ENCODE measurements at regions not wholly inside any gene's neighbourhood (a gene's known extent, or its start where the extent isn't known, plus 50 kb on each side); places are given as distances from the start of the nearest gene placed in this dataset.

DNA sequence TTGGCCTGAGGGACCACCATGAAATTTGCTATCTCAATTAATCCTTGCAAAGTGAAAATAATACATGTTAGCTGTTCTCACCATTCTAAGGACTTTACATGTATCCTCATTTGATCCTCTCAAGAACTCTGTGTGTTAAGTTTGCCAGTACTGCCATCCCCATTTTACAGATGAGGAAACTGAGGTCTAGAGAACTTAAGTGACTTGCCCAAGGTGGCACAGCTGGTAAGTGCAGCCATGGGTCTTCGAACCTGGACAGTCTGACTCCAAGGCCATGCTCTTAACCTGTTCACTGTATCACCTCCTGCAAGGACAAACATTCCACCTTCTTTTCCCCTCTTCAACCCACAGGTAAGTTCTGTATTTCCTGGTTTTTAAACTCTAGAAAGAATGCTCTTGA is 85.3 kb upstream of the NFE2L3 start:
- Histone ChIP-seq H3K9me3 (ENCODE audit: control insufficient read depth in 3 of 3, low read length in 3 of 3) (no peaks in the 10 kb centered on the region), H3K4me3 (ENCODE audit: low read length in 3 of 3) (no peak overlapping the region), H3K4me1 (ENCODE audit: control insufficient read depth in 3 of 3, insufficient read depth in 3 of 3, low read length in 3 of 3) (no peaks in the 10 kb centered on the region), H3K9ac (ENCODE audit: low read depth in 1 of 3, low read length in 3 of 3) (no peak overlapping the region), H3K27me3 (ENCODE audit: control insufficient read depth in 3 of 3, insufficient read depth in 3 of 3, low read length in 3 of 3) (peaks cover 4 to 11% (median 6%) of the 10 kb centered on the region in 3 donors), H3K36me3 (ENCODE audit: control insufficient read depth in 3 of 3, insufficient read depth in 3 of 3, low read length in 3 of 3) (no peaks in the 10 kb centered on the region), H3K27ac (ENCODE audit: low read depth, low read length) (no peak overlapping the region)

DNA sequence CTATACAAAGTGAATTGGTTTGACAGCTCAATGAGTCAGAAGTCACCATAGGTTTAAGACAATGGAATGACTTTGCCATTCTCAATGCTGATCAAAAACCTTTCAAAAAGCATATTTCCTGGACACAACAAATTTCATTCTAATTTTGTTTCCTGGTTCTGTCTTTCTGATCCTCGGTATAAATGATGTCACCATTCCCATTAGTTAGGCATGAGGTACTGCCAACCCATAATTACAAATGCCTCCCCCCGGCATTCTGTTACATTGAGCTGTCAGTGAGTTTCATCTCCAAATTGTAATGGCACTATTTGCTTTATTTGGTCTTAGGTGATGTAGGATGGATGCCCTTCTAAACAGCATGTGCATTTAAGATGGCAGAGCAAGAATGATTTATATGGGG is 81.7 kb upstream of the NFE2L3 start:
- H3K36me3 ChIP-seq (ENCODE audit: control insufficient read depth in 3 of 3, insufficient read depth in 3 of 3, low read length in 3 of 3): no peaks in the 10 kb centered on the region

DNA sequence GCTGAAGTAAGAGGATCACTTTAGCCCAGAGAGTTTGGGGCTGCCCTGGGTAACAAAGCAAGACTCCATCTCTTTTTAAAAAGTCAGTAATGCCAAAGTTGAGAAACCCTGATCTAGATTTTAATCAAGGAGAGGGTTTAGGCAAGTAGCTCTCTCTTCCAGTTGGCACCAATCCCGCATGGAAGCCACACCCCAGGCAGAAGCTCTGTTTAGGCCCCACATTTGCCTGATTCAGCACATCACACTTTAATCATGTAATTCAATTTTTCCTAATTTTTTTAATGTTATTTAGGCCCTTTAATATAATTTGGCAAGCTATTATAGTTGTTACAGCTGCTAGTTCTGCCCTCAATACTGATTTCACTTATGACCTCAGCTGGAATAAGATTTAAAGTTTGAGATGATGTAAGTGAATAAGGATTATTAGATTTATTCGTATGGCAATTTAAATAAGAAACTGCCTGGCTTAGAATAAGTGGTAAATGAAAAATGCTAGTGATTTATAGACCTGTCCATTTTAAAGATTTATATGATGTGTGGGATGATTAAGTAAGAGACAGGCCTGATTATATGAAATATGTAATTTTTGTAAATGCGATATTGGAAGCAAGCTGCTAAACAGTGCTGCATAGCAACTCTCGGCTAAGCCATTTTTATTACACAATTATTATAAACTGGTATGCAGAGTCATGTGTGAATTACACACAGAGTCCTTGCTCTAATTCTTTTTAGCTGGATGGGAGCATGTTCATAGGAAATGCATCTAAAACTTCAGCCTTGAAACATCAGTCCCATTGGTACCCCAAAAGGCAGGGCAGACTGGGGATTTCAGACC is 80.2 kb upstream of the NFE2L3 start:
- no peaks in the 10 kb centered on the region for H3K36me3 ChIP-seq (ENCODE audit: control insufficient read depth in 3 of 3, insufficient read depth in 3 of 3, low read length in 3 of 3)
- no peak overlapping the region for H3K27ac ChIP-seq (ENCODE audit: low read depth, low read length)
- no peak overlapping the region for H3K9ac ChIP-seq (ENCODE audit: low read depth in 1 of 3, low read length in 3 of 3)
- H3K9me3 ChIP-seq (ENCODE audit: control insufficient read depth in 3 of 3, low read length in 3 of 3): no peaks in the 10 kb centered on the region
- H3K4me3 ChIP-seq (ENCODE audit: low read length in 3 of 3): no peak overlapping the region
- H3K4me1 ChIP-seq (ENCODE audit: control insufficient read depth in 3 of 3, insufficient read depth in 3 of 3, low read length in 3 of 3): no peaks in the 10 kb centered on the region
- H3K27me3 ChIP-seq (ENCODE audit: control insufficient read depth in 3 of 3, insufficient read depth in 3 of 3, low read length in 3 of 3): peaks cover 2 to 9% (median 3%) of the 10 kb centered on the region in 3 donors

More for the DNA sequence above, 81.7 kb upstream of the NFE2L3 start:
- Histone ChIP-seq H3K4me1 (ENCODE audit: control insufficient read depth in 3 of 3, insufficient read depth in 3 of 3, low read length in 3 of 3) (no peaks in the 10 kb centered on the region), H3K27me3 (ENCODE audit: control insufficient read depth in 3 of 3, insufficient read depth in 3 of 3, low read length in 3 of 3) (peaks cover 0 to 6% (median 0%) of the 10 kb centered on the region in 3 donors), H3K4me3 (ENCODE audit: low read length in 3 of 3) (no peak overlapping the region), H3K27ac (ENCODE audit: low read depth, low read length) (no peak overlapping the region), H3K9me3 (ENCODE audit: control insufficient read depth in 3 of 3, low read length in 3 of 3) (no peaks in the 10 kb centered on the region), H3K9ac (ENCODE audit: low read depth in 1 of 3, low read length in 3 of 3) (no peak overlapping the region)

DNA sequence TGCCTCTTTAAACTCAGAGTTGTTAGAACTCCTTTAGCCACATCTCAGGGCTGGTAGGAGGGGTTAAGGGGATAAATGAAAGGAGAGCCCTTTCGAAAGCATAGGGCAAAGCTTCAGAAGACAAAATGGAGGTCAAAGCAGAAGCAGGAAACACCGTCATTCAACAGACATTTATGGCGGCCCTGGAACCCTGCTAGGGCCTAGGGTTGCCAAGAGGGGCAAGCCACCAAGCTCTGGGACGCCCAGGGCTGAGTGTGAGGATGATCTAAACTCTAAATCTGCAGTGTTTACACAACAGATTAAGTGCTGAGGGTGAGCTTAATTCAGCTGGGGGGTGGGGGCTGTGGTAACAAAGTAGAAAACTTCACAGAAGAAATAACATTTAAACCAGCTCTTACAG is 79.0 kb upstream of the NFE2L3 start:
- H3K27me3 ChIP-seq (ENCODE audit: control insufficient read depth in 3 of 3, insufficient read depth in 3 of 3, low read length in 3 of 3): peaks cover 3 to 13% (median 8%) of the 10 kb centered on the region in 3 donors
- no peaks in the 10 kb centered on the region for H3K36me3 ChIP-seq (ENCODE audit: control insufficient read depth in 3 of 3, insufficient read depth in 3 of 3, low read length in 3 of 3)
- H3K4me1 ChIP-seq (ENCODE audit: control insufficient read depth in 3 of 3, insufficient read depth in 3 of 3, low read length in 3 of 3): no peaks in the 10 kb centered on the region
- H3K27ac ChIP-seq (ENCODE audit: low read depth, low read length): no peak overlapping the region
- H3K9ac ChIP-seq (ENCODE audit: low read depth in 1 of 3, low read length in 3 of 3): no peak overlapping the region
- no peaks in the 10 kb centered on the region for H3K9me3 ChIP-seq (ENCODE audit: control insufficient read depth in 3 of 3, low read length in 3 of 3)
- no peak overlapping the region for H3K4me3 ChIP-seq (ENCODE audit: low read length in 3 of 3)

DNA sequence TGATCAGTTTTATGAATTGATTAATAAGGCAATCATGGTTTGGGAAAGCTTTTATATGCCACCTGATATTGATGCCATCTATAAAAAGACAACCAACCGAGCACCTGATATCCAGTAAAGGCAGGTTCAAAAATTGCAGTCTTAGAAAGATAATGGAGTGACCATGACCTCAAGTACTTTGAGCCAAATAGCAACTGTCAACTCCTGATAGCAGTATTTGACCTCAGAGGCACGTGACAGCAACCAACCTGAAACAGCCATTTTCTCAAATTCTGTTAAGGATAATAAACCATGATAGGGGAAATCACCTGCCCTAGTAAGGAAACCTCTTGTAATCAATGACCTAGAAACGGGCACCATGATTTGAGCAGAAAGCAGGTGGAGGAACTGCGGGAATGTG is 77.1 kb upstream of the NFE2L3 start:
- Histone ChIP-seq H3K36me3 (ENCODE audit: control insufficient read depth in 3 of 3, insufficient read depth in 3 of 3, low read length in 3 of 3) (no peaks in the 10 kb centered on the region), H3K4me1 (ENCODE audit: control insufficient read depth in 3 of 3, insufficient read depth in 3 of 3, low read length in 3 of 3) (peaks cover 0 to 5% (median 2%) of the 10 kb centered on the region in 3 donors), H3K27me3 (ENCODE audit: control insufficient read depth in 3 of 3, insufficient read depth in 3 of 3, low read length in 3 of 3) (peaks cover 18 to 21% (median 19%) of the 10 kb centered on the region in 3 donors), H3K9me3 (ENCODE audit: control insufficient read depth in 3 of 3, low read length in 3 of 3) (no peaks in the 10 kb centered on the region), H3K4me3 (ENCODE audit: low read length in 3 of 3) (no peak overlapping the region), H3K9ac (ENCODE audit: low read depth in 1 of 3, low read length in 3 of 3) (no peak overlapping the region), H3K27ac (ENCODE audit: low read depth, low read length) (no peak overlapping the region)

DNA sequence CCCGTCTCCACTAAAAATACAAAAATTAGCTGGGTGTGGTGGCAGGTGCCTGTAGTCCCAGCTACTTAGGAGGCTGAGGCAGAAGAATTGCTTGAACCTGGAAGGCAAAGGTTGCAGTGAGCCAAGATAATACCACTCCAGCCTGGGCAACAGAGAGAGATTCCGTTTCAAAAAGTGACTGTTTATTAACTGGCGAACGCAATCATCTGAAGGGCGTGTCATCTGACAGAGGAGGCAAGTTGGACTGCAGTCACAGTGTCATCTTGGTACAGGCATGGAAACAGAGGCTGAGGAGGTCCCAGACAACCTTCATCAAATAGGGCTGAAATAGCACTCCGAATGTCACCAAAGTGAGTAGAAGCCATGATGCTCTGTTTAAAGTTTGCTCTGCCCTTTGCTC is 75.3 kb upstream of the NFE2L3 start:
- H3K4me1 ChIP-seq (ENCODE audit: control insufficient read depth in 3 of 3, insufficient read depth in 3 of 3, low read length in 3 of 3): peaks cover 0 to 5% (median 2%) of the 10 kb centered on the region in 3 donors
- H3K4me3 ChIP-seq (ENCODE audit: low read length in 3 of 3): no peak overlapping the region
- H3K9me3 ChIP-seq (ENCODE audit: control insufficient read depth in 3 of 3, low read length in 3 of 3): no peaks in the 10 kb centered on the region
- H3K27ac ChIP-seq (ENCODE audit: low read depth, low read length): no peak overlapping the region
- H3K9ac ChIP-seq (ENCODE audit: low read depth in 1 of 3, low read length in 3 of 3): no peak overlapping the region
- H3K27me3 ChIP-seq (ENCODE audit: control insufficient read depth in 3 of 3, insufficient read depth in 3 of 3, low read length in 3 of 3): peaks cover 22 to 28% (median 27%) of the 10 kb centered on the region in 3 donors
- H3K36me3 ChIP-seq (ENCODE audit: control insufficient read depth in 3 of 3, insufficient read depth in 3 of 3, low read length in 3 of 3): no peaks in the 10 kb centered on the region

DNA sequence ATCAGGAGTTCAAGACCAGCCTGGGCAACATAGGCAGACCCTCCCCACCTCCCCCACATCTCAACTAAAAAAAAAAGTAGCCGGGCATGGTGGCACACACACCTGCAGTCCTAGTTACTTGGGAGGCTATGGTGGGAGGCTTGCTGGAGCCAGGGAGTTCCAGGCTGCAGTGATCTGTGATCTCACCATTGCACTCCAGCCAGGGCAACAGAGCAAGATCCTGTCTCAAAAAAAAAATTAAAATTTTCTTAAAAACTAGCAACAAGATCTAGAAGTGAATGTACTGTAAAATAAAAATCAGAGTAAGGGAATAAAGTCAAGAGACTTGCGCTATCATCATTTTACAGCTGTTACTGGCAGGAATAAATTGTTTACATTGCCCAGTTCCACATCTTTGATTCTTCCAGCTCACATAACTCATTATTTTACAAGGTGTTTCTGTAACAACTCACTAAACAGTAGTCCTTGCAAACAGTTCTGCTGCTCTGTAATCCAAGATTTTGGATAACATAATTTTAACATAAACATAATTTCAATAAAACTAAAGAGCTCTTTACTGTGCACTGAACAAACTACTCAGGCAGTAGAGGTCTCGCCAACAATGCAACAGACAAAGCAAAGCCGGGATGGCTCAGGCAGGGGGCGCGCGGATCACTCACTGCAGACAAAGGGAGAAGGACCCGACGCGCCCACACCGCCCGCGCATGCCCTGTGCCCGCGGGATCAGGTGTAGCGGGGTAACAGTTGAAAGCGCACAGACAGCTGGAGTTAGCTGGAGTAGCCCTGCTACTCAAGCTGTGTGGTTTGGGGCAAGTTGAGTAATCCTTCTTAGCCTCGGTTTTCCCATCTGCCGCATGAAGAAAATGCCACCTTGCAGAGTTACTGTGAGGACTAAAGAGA is 73.3 kb upstream of the NFE2L3 start:
- no peak overlapping the region for H3K27ac ChIP-seq (ENCODE audit: low read depth, low read length)
- H3K4me1 ChIP-seq (ENCODE audit: control insufficient read depth in 3 of 3, insufficient read depth in 3 of 3, low read length in 3 of 3): peaks cover 0 to 5% (median 2%) of the 10 kb centered on the region in 3 donors
- H3K36me3 ChIP-seq (ENCODE audit: control insufficient read depth in 3 of 3, insufficient read depth in 3 of 3, low read length in 3 of 3): no peaks in the 10 kb centered on the region
- no peaks in the 10 kb centered on the region for H3K9me3 ChIP-seq (ENCODE audit: control insufficient read depth in 3 of 3, low read length in 3 of 3)
- H3K4me3 ChIP-seq (ENCODE audit: low read length in 3 of 3): peak overlapping the region in 1 of 3 donors; percentile 27
- H3K9ac ChIP-seq (ENCODE audit: low read depth in 1 of 3, low read length in 3 of 3): no peak overlapping the region
- peaks cover 22 to 28% (median 27%) of the 10 kb centered on the region in 3 donors for H3K27me3 ChIP-seq (ENCODE audit: control insufficient read depth in 3 of 3, insufficient read depth in 3 of 3, low read length in 3 of 3)

DNA sequence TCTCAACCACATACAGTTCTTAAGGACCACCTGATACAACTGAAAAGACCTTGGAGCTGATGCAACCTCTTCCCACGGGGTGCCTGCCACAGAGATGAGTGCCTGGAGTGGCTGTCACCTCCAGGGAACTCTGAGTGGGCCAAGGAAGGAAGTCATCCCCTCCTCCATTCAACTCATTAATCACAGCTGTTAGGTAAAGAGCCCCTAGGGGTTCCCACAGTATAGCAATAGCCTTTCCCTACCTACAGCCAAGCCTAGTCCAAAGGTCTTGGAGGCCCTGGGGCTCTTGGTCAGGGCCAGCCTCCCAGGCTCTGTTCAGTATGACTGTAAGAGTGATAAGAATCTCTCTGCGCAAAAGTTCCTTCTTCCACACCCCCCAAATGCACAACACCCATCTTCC is 70.4 kb upstream of the NFE2L3 start:
- H3K36me3 ChIP-seq (ENCODE audit: control insufficient read depth in 3 of 3, insufficient read depth in 3 of 3, low read length in 3 of 3): no peaks in the 10 kb centered on the region
- H3K9me3 ChIP-seq (ENCODE audit: control insufficient read depth in 3 of 3, low read length in 3 of 3): no peaks in the 10 kb centered on the region
- H3K4me1 ChIP-seq (ENCODE audit: control insufficient read depth in 3 of 3, insufficient read depth in 3 of 3, low read length in 3 of 3): peaks cover 0 to 5% (median 2%) of the 10 kb centered on the region in 3 donors
- H3K27me3 ChIP-seq (ENCODE audit: control insufficient read depth in 3 of 3, insufficient read depth in 3 of 3, low read length in 3 of 3): peaks cover 21 to 26% (median 24%) of the 10 kb centered on the region in 3 donors
- no peak overlapping the region for H3K27ac ChIP-seq (ENCODE audit: low read depth, low read length)
- H3K4me3 ChIP-seq (ENCODE audit: low read length in 3 of 3): no peak overlapping the region
- no peak overlapping the region for H3K9ac ChIP-seq (ENCODE audit: low read depth in 1 of 3, low read length in 3 of 3)

DNA sequence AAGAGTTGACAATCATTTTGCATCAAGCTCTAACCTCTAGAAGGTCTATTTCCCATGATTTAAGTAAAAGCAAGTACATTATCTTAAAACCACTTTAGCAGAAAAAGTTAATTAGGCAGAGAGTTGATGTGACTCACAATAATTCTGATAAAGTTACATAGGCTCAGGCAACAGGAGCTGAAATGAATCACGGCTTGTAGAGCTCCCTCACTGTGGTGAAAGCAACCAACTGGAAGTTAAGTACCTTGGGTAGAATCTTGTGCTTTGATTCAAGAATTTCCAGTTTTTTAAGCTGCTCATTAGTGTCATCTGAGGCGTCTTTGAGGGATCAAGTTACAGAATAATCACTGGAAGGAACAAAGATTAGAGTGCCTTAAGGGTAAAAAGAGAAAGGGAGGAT is 68.9 kb upstream of the NFE2L3 start:
- peaks cover 0 to 5% (median 2%) of the 10 kb centered on the region in 3 donors for H3K4me1 ChIP-seq (ENCODE audit: control insufficient read depth in 3 of 3, insufficient read depth in 3 of 3, low read length in 3 of 3)
- peaks cover 17 to 18% (median 18%) of the 10 kb centered on the region in 3 donors for H3K27me3 ChIP-seq (ENCODE audit: control insufficient read depth in 3 of 3, insufficient read depth in 3 of 3, low read length in 3 of 3)
- H3K36me3 ChIP-seq (ENCODE audit: control insufficient read depth in 3 of 3, insufficient read depth in 3 of 3, low read length in 3 of 3): no peaks in the 10 kb centered on the region
- no peak overlapping the region for H3K4me3 ChIP-seq (ENCODE audit: low read length in 3 of 3)
- no peaks in the 10 kb centered on the region for H3K9me3 ChIP-seq (ENCODE audit: control insufficient read depth in 3 of 3, low read length in 3 of 3)
- no peak overlapping the region for H3K9ac ChIP-seq (ENCODE audit: low read depth in 1 of 3, low read length in 3 of 3)
- H3K27ac ChIP-seq (ENCODE audit: low read depth, low read length): no peak overlapping the region

DNA sequence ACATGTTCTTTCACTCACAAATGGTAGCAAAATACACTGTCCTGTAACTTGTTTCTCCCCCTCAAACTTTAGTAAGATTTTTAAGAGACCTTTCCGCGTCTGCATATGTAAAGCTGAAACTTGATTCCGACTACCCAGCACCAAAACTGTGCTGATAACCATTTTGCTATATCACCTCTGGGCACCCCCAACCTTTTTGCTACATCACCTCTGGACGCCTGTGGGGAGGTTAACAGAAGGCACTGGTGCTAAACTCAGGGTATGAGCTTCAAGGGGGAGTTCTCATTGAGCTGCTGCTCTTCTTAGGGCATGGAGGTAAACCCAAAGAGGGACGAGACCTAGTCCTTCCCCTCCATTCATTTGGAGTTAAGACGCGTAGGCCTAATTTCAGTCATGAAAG is 67.6 kb upstream of the NFE2L3 start:
- H3K27me3 ChIP-seq (ENCODE audit: control insufficient read depth in 3 of 3, insufficient read depth in 3 of 3, low read length in 3 of 3): peaks cover 5 to 12% (median 7%) of the 10 kb centered on the region in 3 donors

More for the DNA sequence above, 67.6 kb upstream of the NFE2L3 start:
- Histone ChIP-seq H3K36me3 (ENCODE audit: control insufficient read depth in 3 of 3, insufficient read depth in 3 of 3, low read length in 3 of 3) (no peaks in the 10 kb centered on the region), H3K9me3 (ENCODE audit: control insufficient read depth in 3 of 3, low read length in 3 of 3) (no peaks in the 10 kb centered on the region), H3K4me1 (ENCODE audit: control insufficient read depth in 3 of 3, insufficient read depth in 3 of 3, low read length in 3 of 3) (no peaks in the 10 kb centered on the region), H3K9ac (ENCODE audit: low read depth in 1 of 3, low read length in 3 of 3) (no peak overlapping the region), H3K4me3 (ENCODE audit: low read length in 3 of 3) (no peak overlapping the region), H3K27ac (ENCODE audit: low read depth, low read length) (no peak overlapping the region)
